Mammary epithelial cell (primary cell): ENCODE measurements at regions not wholly inside any gene's neighbourhood (a gene's known extent, or its start where the extent isn't known, plus 50 kb on each side); places are given as distances from the start of the nearest gene placed in this dataset.
A peak's percentile ranks its signal among the peaks of the same experiment; 100 is the strongest.

Experiments used
- EZH2 ChIP-seq: IDR thresholded peaks from 2 replicates; pipeline ENCODE4 v1.6.1; 2012; ENCODE audit warnings: low read length, inconsistent platforms, borderline replicate concordance
- TF ChIP-seq, protein P1 (sequence below), 2 donors: IDR thresholded peaks in 1 of 2; conservative IDR thresholded peaks in 1 of 2; 2 replicates each; pipeline ENCODE4 v1.5.1; 2011 to 2012; ENCODE audit warnings: inconsistent platforms in 2 of 2, low read length in 2 of 2, mild to moderate bottlenecking in 2 of 2, control low read depth in 1 of 2, low read depth in 1 of 2; ENCODE audit not compliant: insufficient read depth in 1 of 2; ENCODE audit errors: extremely low read depth in 1 of 2

DNA sequence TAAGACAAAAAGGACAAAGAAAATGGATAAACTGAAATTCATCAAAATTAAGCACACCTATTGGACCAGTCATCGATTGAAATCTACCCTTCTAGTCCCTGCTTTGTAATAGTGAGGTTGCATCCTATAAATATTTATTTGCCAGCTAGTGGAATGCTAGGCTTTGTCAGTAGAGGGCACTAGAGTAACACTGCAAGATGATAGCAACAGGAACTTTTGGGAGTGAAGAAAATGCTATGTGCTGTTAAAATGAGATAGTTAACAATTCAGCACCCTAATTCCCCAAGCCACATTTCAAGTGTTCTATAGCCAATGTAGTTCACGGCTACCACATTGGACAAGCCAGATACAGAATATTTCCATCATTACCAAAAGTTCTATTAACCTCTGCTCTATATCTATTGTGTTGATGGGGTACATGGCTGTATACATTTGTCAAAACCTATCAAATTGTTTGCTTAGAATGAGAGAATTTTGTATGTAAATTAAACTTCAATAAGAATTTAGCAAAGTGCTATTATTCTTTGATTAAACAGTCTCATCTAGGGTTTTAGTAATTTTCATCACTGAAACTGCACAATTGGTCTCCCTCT, 69.8 kb downstream of the LSMEM1 start:
- TF ChIP-seq, protein P1, sequence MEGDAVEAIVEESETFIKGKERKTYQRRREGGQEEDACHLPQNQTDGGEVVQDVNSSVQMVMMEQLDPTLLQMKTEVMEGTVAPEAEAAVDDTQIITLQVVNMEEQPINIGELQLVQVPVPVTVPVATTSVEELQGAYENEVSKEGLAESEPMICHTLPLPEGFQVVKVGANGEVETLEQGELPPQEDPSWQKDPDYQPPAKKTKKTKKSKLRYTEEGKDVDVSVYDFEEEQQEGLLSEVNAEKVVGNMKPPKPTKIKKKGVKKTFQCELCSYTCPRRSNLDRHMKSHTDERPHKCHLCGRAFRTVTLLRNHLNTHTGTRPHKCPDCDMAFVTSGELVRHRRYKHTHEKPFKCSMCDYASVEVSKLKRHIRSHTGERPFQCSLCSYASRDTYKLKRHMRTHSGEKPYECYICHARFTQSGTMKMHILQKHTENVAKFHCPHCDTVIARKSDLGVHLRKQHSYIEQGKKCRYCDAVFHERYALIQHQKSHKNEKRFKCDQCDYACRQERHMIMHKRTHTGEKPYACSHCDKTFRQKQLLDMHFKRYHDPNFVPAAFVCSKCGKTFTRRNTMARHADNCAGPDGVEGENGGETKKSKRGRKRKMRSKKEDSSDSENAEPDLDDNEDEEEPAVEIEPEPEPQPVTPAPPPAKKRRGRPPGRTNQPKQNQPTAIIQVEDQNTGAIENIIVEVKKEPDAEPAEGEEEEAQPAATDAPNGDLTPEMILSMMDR (conservative IDR thresholded peaks at IDR 0.05 in 1 of 2, IDR thresholded peaks at IDR 0.05 in 1 of 2; ENCODE audit: extremely low read depth in 1 of 2, insufficient read depth in 1 of 2, low read depth in 1 of 2, low read length in 2 of 2), result peak; percentile 98
- TF ChIP-seq EZH2, result no peak
